ENCODE measurements at regions not wholly inside any gene's neighbourhood (a gene's known extent, or its start where the extent isn't known, plus 50 kb on each side); places are given as distances from the start of the nearest gene placed in this dataset.
"Not testable (repeated sequence)": the region's sequence is repeated elsewhere in the genome, so short reads cannot be mapped to it uniquely, and the experiment has no call there.

DNA sequence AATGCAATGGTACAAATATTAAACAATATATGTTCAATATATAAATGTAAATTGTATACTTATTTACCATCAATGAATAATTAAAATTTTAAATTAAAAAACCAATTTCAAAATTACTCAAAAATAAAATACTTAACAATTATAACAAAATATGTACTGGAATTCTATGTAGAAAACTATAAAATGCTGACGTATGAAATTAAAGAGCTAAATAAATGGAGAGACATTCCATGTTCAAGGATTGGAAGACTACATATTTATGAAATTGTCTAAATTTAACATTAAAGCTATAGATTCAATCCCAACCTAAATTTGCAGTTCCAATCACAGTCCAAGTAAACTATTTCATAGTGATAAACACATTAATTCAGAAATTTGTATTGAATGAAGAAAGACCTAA lies 1522.4 kb downstream of the SI start:
- no peak for DNase-seq (ENCODE audit: low read depth in 2 of 2)

DNA sequence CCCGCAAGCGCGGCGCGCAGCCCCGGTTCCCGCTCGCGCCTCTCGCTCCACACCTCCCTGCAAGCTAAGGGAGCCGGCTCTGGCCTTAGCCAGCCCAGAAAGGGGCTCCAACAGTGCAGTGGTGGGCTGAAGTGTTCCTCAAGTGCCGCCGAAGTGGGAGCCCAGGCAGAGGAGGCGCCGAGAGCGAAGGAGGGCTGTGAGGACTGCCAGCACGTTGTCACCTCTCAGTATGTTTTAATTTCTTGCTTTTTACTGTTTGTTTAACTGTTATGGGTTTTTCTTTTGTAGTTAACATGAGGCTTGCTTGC lies 1525.7 kb downstream of the SI start:
- no peak for DNase-seq (ENCODE audit: low read depth in 2 of 2)

DNA sequence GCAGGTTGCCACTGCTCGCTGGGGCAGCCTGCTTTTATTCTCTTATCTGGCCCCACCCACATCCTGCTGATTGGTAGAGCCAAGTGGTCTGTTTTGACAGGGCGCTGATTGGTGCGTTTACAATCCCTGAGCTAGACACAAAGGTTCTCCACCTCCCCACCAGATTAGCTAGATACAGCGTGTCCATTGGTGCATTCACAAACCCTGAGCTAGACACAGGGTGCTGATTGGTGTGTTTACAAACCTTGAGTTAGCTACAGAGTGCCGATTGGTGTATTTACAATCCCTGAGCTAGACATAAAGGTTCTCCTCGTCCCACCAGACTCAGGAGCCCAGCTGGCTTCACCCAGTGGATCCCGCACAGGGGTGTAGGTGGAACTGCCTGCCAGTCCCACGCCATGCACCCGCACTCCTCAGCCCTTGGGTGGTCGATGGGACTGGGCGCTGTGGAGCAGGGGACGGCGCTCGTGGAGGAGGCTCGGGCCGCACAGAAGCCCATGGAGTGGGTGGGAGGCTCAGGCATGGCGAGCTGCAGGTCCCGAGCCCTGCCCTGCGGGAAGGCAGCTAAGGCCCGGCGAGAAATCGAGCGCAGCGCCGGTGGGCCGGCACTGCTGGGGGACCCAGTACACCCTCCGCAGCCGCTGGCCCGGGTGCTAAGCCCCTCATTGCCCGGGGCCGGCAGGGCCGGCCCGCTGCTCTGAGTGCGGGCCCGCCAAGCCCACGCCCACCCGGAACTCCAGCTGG lies 1526.2 kb downstream of the SI start:
- not testable (repeated sequence) for DNase-seq (ENCODE audit: low read depth in 2 of 2)

DNA sequence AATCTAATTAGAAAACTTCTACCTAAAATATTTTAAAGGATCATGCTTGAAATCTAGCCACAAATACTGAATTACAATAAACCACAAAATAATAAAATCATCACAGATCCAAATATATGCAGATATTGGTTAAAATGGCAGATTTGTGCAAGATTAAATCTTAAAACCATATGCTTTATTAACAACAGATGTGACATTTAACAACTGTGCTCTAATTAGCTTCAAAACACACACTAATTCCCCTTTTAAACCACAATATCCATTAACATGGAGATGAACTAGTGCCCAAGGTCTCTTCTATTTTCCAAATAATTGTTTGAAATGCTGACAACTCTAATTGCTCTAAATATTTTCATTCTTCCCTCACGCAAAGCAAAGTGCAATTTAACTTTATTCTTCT lies 1530.3 kb downstream of the SI start:
- DNase-seq (ENCODE audit: low read depth in 2 of 2) = no peak

DNA sequence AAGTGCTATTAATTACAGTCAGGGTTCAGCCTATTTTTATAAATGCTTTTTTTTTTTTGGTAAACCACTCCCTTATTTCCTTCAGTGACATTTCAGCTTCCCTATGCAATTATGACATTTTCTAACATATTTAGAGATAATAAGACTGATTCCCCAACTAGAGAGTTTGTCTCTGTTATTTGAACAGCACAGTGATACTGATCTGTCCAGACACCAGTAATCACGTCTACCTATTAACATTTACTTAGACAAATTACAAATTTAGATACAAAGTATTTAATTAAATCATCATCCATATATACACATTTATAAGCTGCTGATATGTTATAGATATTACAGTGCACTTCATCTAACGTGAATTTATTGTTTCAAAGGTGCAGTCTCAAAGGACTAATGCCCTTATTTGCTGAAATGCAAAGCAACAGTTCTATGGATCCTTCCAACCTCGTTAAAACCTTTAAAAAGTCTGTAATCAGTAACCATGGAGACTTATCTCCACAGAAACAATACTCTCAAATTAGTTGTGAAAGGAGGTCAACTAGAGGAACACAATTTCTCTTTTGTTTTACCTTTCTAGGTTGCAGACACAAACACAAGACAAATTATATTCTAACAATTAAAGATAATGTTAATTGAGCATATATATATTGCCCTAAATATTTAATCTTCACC lies 1531.1 kb downstream of the SI start:
- DNase-seq (ENCODE audit: low read depth in 2 of 2) = no peak

DNA sequence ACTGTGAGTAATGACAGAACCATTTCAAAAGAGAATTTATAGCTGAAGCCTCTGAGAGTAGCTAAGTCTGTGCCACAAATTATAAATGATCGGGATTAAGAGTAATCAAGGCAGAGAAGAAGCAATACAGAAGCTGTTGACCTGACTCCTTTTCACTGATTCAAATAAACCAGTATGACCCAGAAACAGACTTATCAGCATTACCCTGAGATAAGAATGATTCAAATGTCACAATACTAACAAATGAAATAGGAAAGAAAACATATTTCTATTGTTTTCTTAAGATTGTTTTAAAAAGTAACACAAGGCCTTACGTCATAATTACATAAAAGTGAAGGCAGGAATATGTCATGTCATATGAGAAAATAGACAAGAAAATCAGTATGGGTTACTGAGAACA lies 1534.6 kb downstream of the SI start:
- no peak for DNase-seq (ENCODE audit: low read depth in 2 of 2)

DNA sequence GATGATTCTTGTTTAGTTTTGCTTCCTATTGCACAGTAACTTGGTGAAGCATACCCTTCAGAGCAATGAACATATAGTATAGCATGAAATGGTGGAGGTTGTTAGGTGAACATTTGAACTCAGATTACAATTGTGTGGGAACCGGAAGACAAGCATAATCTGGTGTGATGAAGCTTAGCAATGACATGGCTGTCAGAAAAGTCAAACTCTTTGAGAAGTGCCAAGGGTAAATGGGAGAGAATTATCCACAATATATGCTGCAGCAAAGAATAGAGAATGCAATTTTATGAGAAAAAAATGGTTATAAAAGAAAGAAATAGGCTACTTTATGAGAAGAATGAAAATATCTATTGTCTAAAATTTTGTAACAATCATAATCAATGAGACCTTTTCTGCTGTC lies 1536.7 kb downstream of the SI start:
- no peak for DNase-seq (ENCODE audit: low read depth in 2 of 2)

DNA sequence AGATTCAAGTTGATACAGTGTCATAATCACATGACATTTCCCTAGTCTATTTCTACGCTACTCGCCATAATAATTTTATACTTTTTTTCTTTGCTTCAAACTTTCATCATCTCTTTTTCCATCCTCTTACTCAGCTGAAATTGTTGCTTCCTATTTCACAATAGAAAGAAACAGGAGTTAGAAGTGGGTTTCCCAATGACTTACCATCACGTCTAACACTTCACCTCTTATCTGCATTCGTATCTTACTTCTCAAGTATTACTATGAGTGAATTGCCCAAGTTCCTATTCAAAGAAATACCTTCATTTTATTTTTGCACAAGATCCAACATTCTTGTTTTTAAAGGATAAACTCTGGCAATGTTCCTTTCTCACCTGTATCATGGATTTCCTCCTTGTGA lies 1539.9 kb downstream of the SI start:
- no peak for DNase-seq (ENCODE audit: low read depth in 2 of 2)

DNA sequence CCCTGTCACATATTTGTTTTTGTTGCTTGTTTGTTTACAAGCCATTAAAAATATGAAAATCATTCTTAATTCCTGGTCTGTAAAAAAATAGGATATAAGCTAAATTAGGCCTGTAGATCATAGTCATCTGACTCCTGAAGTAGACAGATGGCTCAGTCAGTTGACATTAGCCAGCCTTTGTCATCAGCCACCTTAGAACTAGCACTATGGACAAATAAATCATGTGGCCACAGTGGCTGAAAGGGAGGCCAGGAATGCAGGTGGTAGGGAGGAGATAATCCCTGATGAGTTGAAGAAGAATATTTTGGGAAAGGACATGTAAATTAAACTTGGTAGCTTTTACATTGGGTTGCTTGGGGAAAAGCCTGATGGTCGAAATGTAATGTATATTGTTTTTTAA lies 1544.9 kb downstream of the SI start:
- no peak for DNase-seq (ENCODE audit: low read depth in 2 of 2)

DNA sequence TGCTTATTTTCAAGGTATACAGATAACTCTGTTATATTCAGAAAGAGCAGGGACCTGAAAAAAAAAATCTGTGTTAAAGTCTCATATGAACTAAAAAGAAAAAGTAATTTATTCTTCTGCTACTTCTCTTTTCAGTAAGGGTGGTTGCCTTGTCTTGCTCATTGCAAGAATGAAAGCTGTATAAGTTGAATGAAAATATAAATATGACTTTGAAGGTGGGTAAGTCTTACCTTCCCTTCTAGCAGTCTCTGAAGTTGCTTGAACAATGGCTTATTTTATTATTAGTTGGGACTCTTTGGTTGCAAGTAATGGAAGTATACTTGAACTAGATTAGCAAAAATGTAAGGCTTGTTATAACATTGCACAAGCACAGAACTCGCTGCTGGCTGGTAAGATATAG lies 1554.9 kb downstream of the SI start:
- DNase-seq (ENCODE audit: low read depth in 2 of 2) = no peak

DNA sequence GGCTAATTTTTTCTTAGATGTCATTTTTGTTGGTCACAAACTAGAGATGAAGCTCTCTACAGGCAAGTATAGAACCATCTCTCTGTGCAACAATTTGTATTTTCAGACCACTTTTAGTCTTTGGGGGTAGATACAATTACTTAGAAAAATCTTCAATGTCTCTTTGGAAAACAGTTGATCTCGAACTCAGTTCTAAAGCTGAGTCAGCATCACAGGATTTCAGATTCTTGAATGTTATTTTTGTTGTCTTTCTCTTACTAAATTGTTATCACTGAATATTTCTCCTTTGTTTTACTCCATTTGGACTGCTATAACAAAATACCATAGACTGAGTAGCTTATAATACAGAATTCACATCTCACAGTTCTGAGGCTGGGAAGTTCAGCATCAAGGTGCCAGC lies 1557.0 kb downstream of the SI start:
- DNase-seq (ENCODE audit: low read depth in 2 of 2) = no peak

DNA sequence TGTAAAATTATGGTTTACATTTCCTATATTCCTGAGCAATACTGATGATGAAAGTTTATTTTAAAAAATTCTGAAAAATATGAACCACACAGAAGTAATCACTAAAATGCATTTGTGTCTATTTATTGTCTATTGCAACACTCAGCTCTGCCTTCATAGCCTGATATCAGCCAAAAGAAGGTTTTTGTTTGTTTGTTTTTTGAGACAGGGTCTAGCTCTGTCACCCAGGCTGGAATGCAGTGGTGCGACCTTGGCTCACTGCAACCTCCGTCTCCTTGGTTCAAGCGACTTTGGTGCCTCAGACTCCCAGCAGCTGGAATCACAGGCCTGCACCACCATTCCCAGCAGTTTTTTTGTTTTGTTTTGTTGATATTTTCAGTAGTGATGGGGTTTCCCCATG lies 1560.2 kb downstream of the SI start:
- DNase-seq (ENCODE audit: low read depth in 2 of 2) = no peak

DNA sequence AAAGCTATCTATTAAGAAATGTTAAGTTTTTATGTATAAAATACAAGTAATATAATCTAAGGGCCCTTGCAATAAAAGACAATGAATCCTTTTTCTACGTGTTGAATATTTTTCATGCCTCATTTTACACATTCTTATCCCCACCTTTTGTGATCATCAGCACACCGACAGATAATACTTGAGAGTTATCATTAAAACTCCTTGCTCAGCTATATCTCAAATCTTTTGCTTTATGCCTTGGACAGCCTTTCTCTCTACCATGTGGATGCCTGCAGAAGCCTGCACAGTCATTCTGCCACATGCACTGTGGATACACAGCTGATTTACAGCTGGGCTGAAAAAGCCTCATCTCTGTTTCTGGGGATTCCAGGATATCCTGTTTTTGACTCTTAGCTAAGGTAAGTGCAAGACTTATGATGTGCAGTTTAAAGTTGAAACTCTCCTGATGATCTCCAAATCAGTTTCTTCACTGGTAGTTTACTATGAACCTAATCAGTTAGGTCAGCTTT lies 1565.1 kb downstream of the SI start:
- no peak for DNase-seq (ENCODE audit: low read depth in 2 of 2)

DNA sequence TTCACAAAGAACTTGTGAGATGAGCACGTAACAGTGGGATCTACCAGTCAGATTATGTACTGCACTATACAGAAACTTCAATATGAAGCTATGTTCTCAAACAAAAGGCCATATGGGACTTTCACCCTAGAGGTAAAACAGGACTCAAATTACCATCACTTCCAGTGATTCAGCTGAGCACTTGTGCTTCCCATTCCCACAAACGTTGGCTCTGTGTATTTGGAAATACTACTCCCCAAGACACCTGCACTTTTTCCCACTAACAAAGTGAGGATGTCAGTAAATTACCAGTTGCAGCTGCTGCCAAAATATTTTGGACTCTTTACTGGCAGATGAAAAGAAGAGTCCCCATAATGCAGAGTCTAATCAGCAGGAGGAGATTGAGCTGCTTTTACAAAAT lies 1570.1 kb downstream of the SI start:
- DNase-seq (ENCODE audit: low read depth in 2 of 2) = no peak

DNA sequence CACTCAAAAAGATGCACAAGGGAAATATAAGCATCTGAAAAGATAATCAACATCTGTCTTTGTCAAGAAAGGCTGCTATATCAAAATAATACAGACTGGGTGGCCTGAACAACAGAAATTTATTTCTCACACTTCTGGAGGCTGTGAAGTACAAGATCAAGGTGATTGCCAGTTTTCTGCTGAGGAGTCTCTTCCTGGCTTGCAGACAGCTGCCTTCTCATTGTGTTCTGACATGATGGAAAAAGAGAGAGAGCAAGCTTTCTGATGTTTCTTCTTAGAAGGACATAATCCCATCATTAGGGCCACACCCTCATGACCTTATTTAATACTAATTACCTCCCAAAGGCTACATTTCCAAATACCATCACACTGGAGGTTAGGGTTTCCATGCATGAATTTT lies 1573.3 kb downstream of the SI start:
- no peak for DNase-seq (ENCODE audit: low read depth in 2 of 2)

DNA sequence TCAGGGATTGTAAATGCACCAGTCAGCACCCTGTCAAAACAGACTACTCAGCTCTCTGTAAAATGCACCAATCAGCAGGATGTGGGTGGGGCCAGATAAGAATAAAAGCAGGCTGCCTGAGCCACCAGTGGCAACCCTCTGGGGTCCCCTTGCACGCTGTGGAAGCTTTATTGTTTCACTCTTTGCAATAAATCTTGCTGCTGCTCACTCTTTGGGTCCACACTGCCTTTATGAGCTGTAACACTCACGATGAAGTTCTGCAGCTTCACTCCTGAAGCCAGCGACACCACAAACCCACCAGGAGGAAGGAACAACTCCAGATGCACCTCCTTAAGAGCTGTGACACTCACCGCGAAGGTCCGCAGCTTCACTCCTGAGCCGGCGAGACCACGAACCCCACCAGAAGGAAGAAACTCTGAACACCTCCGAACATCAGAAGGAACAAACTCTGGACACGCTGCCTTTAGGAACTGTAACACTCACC lies 1578.5 kb downstream of the SI start:
- not testable (repeated sequence) for DNase-seq (ENCODE audit: low read depth in 2 of 2)

DNA sequence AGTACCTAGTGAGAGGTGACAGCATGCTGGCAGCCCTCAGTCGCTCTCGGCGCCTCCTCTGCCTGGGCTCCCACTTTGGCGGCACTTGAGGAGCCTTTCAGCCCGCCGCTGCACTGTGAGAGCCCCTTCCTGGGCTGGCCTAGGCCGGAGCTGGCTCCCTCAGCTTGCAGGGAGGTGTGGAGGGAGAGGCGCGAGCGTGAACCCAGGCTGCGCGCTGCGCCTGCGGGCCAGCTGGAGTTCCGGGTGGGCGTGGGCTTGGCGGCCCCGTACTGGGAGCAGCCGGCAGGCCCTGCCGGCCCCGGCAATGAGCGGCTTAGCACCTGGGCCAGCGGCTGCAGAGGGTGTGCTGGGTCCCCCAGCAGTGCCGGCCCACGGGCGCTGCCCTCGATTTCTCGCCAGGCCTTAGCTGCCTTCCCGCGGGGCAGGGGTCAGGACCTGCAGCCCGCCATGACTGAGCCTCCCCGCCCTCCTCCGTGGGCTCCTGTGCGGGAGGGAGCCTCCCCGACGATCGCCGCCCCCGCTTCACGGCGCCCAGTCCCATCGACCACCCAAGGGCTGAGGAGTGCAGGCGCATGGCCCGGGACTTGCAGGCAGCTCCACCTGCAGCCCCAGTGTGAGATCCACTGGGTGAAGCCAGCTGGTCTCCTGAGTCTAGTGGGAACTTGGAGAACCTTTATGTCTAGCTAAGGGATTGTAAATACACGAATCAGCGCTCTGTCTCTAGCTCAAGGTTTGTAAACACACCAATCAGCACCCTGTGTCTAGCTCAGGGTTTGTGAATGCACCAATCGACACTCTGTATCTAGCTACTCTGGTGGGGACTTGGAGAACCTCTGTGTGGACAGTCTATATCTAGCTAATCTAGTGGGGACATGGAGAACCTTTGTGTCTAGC lies 1579.2 kb downstream of the SI start:
- not testable (repeated sequence) for DNase-seq (ENCODE audit: low read depth in 2 of 2)

DNA sequence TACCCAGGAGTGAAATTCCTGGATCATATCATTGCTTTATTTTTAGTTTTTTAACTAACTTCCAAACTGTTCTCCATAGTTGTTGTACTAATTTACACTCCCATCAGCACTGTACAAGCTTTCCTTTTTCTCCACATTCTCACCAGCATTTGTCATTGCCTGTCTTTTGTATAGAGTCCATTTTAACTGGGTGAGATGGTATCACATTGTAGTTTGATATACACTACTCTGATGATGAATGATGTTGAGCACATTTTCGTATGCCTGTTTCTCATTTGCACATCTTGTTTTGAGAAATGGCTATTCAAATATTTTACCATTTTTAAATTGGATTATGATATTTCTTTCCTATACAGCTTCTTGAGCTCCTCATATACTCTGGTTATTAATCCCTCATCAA lies 1586.6 kb downstream of the SI start:
- no peak for DNase-seq (ENCODE audit: low read depth in 2 of 2)

DNA sequence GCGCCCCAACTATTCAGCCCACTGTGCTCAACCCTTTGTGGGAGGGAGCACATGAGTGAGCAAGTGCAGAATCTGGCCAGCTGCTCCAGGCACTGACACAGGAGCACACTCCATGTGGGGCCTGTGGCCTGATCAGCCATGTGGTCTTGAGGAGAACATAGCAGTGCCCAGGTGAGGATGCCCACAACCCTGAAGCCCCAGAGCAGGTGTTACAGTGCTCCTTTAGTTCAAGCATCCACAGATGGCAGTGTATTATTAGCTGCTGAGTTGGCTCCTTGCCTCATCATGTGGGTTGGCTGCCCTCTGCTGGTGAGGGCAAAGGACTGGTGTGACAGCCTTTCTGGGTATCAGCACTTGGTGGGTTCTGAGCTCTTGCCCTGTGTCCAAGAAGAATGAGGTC lies 1588.2 kb downstream of the SI start:
- peak in 1 of 2 donors; percentile 1 for DNase-seq (ENCODE audit: low read depth in 2 of 2)

DNA sequence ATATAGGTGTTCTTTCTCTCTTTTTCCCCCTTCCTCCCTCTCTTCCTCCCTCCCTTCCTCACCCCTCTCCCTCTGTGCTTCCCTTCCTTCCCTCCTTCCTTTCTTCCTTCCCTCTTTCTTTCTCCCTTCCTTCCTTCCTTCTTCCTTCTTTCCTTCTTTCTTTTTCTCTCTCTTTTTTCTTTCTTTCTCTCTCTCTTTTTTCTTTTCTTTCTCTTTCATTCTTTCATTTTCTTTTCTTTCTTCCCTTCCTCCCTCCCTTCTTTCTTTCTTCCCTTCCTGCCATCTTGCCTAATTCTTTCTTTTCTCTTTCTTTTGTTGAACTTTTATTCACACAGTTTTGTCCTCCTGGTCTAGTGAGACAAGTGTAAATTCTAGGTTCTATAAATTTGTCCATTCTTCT lies 1595.6 kb downstream of the SI start:
- no peak for DNase-seq (ENCODE audit: low read depth in 2 of 2)

DNA sequence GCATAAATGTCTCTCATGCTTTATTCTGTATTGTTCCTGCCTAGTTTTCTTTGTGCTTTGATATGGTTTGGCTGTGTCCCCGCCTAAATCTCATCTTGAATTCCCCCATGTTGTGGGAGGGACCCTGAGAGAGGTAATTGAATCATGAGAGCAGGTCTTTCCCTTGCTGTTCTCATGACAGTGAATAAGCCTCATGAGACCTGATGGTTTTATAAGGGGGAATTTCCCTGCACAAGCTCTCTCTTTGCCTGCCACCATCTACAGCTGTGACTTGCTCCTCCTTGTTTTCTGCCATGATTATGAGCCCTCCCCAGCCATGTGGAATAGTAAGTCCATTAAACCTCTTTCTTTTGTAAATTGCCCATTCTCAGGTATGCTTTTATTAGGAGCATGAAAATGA lies 1596.6 kb downstream of the SI start:
- no peak for DNase-seq (ENCODE audit: low read depth in 2 of 2)

DNA sequence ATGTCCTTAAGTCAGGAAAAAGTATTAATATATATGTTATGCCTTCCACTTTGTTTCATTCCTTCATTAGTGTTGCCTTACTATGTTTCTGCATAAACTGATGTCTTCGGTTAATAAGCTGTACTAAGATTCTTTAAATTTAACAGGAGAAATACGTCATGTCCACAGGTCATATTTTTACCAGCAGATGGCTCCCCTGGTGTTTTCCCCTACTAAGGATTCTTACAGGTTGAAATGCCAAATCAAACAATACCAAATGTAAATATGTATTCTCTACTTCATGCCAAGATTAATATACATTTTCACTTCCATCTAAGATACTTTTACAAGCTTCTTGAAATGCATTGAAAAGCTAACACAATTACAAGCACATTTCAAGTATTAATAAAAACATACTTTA lies 1602.1 kb downstream of the SI start:
- DNase-seq (ENCODE audit: low read depth in 2 of 2) = no peak
